SK-N-SH treated with all-trans-retinoic acid at 6 μM for 48 hours (cell line): ENCODE measurements at regions not wholly inside any gene's neighbourhood (a gene's known extent, or its start where the extent isn't known, plus 50 kb on each side); places are given as distances from the start of the nearest gene placed in this dataset.

Experiments used
- GLIS3 ChIP-seq: fragments of 250-450 bp; sonication (Bioruptor Pico); IDR thresholded peaks from 2 replicates; pipeline ENCODE4 v1.5.0; 2020; ENCODE audit warnings: mild to moderate bottlenecking, moderate library complexity
- ISL1 ChIP-seq: fragments of 250-450 bp; sonication (Bioruptor Pico); IDR thresholded peaks from 2 replicates; pipeline ENCODE4 v2.1.2; 2022; ENCODE audit warnings: mild to moderate bottlenecking, moderate library complexity
- PPARA ChIP-seq: fragments of 250-450 bp; sonication (Bioruptor Pico); IDR thresholded peaks from 2 replicates; pipeline ENCODE4 v1.5.0; 2020; ENCODE audit warnings: mild to moderate bottlenecking, borderline replicate concordance
- RARB ChIP-seq: fragments of 250-450 bp; sonication (Bioruptor Pico); IDR thresholded peaks from 2 replicates; pipeline ENCODE4 v1.8.0; 2021; ENCODE audit warnings: mild to moderate bottlenecking, moderate library complexity
- SNAI2 ChIP-seq: fragments of 250-450 bp; sonication (Bioruptor Pico); IDR thresholded peaks from 2 replicates; pipeline ENCODE4 v1.5.0; 2020; ENCODE audit warnings: mild to moderate bottlenecking, moderate library complexity
- TCF4 ChIP-seq: fragments of 250-450 bp; sonication (Bioruptor Pico); IDR thresholded peaks from 2 replicates; pipeline ENCODE4 v1.8.0; 2021; ENCODE audit warnings: mild to moderate bottlenecking, moderate library complexity, borderline replicate concordance
- ZC3H10 ChIP-seq: fragments of 250-450 bp; sonication (Bioruptor Pico); IDR thresholded peaks from 2 replicates; pipeline ENCODE4 v1.5.1; 2021; ENCODE audit warnings: mild to moderate bottlenecking, moderate library complexity
- ZFP30 ChIP-seq: fragments of 450-650 bp; formaldehyde crosslinking; IDR thresholded peaks from 2 replicates; pipeline ENCODE4 v1.5.0; 2022; ENCODE audit warnings: mild to moderate bottlenecking, moderate library complexity
- TF ChIP-seq, protein P1 (sequence below): fragments of 250-450 bp; sonication (Bioruptor Pico); IDR thresholded peaks from 2 replicates; pipeline ENCODE4 v1.5.1; 2020; ENCODE audit warnings: low read depth, mild to moderate bottlenecking, moderate library complexity
- TF ChIP-seq, protein P2 (sequence below): fragments of 250-450 bp; sonication (Bioruptor Pico); IDR thresholded peaks from 2 replicates; pipeline ENCODE4 v1.5.1; 2021; ENCODE audit warnings: mild to moderate bottlenecking, moderate library complexity
- TF ChIP-seq, protein P3 (sequence below): fragments of 250-450 bp; sonication (Bioruptor Pico); IDR thresholded peaks from 2 replicates; pipeline ENCODE4 v1.8.0; 2020; ENCODE audit warnings: mild to moderate bottlenecking, moderate library complexity, borderline replicate concordance
- TF ChIP-seq, protein P4 (sequence below): fragments of 250-450 bp; sonication (Bioruptor Pico); IDR thresholded peaks from 2 replicates; pipeline ENCODE4 v1.5.0; 2020; ENCODE audit warnings: mild to moderate bottlenecking, moderate library complexity

DNA sequence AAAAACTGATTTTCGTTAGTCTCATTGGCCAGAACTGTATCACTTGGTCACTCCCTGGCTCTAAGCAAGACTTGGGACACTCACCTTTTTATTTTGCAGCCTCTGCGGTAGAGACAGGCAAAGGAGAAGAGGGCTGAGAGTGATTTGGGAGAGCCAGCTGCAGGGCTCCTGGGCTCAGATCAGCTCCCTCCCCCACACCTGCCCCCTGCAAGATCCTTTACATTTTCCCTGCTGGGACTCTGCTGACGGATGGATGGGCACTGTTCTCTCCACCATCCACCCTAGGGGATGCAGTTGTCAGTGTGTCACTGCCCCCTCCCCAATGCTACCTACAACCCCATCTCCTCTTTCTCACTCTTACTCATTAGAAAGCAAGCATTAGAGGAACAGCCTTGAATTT, 301.1 kb upstream of the KAZN start:
- TF ChIP-seq, protein P1, sequence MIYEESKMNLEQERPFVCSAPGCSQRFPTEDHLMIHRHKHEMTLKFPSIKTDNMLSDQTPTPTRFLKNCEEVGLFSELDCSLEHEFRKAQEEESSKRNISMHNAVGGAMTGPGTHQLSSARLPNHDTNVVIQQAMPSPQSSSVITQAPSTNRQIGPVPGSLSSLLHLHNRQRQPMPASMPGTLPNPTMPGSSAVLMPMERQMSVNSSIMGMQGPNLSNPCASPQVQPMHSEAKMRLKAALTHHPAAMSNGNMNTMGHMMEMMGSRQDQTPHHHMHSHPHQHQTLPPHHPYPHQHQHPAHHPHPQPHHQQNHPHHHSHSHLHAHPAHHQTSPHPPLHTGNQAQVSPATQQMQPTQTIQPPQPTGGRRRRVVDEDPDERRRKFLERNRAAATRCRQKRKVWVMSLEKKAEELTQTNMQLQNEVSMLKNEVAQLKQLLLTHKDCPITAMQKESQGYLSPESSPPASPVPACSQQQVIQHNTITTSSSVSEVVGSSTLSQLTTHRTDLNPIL (CRISPR knock-in tag), result no peak
- TF ChIP-seq RARB (CRISPR knock-in tag), result no peak
- TF ChIP-seq, protein P2, sequence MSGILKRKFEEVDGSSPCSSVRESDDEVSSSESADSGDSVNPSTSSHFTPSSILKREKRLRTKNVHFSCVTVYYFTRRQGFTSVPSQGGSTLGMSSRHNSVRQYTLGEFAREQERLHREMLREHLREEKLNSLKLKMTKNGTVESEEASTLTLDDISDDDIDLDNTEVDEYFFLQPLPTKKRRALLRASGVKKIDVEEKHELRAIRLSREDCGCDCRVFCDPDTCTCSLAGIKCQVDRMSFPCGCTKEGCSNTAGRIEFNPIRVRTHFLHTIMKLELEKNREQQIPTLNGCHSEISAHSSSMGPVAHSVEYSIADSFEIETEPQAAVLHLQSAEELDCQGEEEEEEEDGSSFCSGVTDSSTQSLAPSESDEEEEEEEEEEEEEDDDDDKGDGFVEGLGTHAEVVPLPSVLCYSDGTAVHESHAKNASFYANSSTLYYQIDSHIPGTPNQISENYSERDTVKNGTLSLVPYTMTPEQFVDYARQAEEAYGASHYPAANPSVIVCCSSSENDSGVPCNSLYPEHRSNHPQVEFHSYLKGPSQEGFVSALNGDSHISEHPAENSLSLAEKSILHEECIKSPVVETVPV, result no peak
- no peak for TF ChIP-seq ISL1 (CRISPR knock-in tag)
- no peak for TF ChIP-seq TCF4 (CRISPR knock-in tag)
- TF ChIP-seq, protein P3, sequence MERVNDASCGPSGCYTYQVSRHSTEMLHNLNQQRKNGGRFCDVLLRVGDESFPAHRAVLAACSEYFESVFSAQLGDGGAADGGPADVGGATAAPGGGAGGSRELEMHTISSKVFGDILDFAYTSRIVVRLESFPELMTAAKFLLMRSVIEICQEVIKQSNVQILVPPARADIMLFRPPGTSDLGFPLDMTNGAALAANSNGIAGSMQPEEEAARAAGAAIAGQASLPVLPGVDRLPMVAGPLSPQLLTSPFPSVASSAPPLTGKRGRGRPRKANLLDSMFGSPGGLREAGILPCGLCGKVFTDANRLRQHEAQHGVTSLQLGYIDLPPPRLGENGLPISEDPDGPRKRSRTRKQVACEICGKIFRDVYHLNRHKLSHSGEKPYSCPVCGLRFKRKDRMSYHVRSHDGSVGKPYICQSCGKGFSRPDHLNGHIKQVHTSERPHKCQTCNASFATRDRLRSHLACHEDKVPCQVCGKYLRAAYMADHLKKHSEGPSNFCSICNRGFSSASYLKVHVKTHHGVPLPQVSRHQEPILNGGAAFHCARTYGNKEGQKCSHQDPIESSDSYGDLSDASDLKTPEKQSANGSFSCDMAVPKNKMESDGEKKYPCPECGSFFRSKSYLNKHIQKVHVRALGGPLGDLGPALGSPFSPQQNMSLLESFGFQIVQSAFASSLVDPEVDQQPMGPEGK (CRISPR knock-in tag), result no peak
- no peak for TF ChIP-seq ZC3H10 (CRISPR knock-in tag)
- TF ChIP-seq PPARA (CRISPR knock-in tag), result no peak
- TF ChIP-seq, protein P4, sequence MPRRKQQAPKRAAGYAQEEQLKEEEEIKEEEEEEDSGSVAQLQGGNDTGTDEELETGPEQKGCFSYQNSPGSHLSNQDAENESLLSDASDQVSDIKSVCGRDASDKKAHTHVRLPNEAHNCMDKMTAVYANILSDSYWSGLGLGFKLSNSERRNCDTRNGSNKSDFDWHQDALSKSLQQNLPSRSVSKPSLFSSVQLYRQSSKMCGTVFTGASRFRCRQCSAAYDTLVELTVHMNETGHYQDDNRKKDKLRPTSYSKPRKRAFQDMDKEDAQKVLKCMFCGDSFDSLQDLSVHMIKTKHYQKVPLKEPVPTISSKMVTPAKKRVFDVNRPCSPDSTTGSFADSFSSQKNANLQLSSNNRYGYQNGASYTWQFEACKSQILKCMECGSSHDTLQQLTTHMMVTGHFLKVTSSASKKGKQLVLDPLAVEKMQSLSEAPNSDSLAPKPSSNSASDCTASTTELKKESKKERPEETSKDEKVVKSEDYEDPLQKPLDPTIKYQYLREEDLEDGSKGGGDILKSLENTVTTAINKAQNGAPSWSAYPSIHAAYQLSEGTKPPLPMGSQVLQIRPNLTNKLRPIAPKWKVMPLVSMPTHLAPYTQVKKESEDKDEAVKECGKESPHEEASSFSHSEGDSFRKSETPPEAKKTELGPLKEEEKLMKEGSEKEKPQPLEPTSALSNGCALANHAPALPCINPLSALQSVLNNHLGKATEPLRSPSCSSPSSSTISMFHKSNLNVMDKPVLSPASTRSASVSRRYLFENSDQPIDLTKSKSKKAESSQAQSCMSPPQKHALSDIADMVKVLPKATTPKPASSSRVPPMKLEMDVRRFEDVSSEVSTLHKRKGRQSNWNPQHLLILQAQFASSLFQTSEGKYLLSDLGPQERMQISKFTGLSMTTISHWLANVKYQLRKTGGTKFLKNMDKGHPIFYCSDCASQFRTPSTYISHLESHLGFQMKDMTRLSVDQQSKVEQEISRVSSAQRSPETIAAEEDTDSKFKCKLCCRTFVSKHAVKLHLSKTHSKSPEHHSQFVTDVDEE (CRISPR knock-in tag), result no peak
- no peak for TF ChIP-seq GLIS3 (CRISPR knock-in tag)
- no peak for TF ChIP-seq ZFP30
- TF ChIP-seq SNAI2 (CRISPR knock-in tag), result no peak
